ENCODE measurements at regions not wholly inside any gene's neighbourhood (a gene's known extent, or its start where the extent isn't known, plus 50 kb on each side); places are given as distances from the start of the nearest gene placed in this dataset.
"Not testable (repeated sequence)": the region's sequence is repeated elsewhere in the genome, so short reads cannot be mapped to it uniquely, and the experiment has no call there.

DNA sequence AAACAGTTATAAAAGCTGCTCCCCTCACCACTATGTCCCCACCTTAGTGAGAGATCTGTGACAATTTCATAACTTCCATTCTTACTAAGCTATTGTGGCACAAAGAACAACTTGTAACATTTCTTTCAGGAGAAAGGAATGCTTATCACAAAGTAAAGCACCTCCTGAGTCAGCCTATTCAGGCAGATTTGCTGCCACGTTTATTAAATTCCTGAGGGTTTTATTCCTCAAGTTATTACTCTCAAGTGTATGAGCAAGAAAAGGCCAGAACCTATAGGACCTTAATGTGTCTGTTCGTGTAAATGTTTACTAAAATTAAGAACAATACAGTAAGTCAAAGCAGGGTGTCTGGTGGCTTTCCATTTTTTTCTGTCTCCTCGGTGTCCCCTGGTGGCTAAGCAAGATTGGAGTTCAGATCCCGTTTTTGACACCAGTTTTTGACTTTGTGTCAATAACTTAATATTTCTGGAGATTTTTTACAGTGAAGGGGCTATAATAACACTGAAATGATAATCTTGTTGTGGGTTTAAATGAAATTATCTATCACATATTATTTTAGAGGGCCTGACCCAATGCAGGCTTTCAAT, 1539.6 kb downstream of the BRINP3 start:
- DNase-seq, result peak in 1 of 2 experiments; percentile 36

DNA sequence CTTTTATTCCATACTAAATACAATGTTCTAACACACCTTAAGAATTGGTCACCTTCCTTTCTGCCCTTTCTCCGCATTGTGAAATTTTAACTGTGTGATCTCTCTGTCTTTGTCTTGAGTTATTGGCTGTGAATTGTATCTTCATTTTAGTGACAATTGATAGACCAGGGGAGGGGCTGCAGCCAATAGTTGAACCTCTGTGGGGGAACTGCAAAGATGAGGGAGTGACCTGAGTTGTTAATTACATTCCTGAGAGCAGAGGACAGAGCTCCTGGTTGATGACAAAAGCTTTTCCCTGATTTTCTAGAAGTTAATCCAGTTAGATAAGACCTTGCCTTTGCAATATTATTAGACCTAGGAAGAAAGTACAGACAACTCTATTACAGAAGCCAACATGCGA, 1535.7 kb downstream of the BRINP3 start:
- DNase-seq, result no peak

DNA sequence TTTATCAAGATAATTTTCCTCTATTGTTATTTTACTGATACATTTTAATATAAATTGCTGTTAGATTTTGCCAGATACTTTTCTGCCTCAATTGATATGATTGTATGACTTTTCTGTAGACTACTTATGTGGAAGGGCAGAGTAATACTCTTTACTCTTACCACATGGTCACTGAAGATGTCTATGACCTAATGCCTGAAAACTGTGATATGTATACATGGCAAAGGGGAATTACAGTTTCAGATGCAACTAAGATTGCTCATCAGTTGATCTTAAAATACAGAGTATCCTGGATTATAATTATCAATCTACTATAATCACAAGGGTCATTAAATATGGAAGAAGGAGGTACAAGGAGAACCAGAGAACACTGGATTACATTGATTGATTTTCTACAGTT, 1528.0 kb downstream of the BRINP3 start:
- no peak for DNase-seq

DNA sequence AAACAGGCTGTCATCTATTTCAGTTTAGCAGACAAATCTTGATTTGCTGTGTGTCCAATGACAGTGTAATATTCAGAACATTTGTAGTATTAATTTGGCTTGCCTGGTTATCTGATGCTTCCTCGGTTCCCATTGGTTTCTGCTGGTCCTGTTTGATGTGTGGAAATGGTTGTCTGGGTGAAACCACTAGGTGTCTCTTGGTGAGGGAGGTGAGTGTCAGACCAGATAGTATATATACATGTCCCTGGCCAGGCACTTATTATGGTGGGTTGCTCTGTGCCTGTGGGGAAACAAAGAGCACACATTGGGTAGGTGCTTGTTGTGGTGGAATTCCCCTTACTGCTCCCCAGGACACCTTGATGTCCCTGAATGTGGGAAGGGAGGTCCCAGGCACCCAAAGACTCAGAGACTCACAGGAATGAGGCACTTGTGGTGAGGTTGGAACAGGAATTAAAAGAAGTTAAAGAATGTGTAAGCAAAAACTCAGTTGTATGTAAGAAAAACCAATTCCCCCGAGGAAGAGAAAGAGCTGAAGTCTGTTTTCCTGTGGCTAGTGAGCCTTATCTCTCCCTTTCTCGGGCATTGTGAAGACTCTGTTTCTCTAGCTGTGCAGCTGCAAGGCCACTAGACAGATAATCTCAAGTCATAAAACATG, 1519.1 kb downstream of the BRINP3 start:
- DNase-seq, result peak in 1 of 2 experiments; percentile 21

DNA sequence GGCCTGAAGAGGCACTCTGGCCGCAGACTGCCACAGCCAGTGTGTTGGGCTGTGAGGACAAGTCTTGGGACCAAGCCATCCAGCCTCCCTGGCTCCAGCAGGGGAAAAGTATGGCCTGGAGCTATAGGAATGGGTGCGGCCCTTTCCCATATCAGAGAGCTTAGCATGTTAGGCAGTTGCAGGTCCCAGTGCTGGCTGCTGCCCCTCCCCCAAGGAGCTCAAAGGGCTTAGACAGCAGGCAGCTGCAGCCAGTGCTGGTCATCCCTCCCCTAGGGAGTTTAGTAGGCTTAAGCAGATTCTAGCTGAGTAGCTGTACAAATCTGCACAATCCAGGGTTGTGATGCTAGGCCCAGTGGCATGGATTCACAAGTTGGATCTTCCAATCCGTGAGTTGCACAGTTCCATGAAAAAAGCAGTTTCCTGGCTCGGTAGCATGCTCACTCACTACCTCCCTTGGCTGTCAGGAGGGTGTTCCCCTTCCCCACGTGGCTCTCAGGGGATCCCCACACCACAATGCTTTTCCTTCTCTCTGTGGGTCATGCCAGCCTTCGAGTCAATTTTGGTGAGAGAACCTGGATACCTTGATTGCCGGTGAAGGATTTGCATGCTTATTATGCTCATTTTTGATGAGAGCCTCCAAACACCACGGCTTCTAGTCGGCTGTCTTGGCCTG, 1490.8 kb downstream of the BRINP3 start:
- peak in 1 of 2 experiments; percentile 53 for DNase-seq

DNA sequence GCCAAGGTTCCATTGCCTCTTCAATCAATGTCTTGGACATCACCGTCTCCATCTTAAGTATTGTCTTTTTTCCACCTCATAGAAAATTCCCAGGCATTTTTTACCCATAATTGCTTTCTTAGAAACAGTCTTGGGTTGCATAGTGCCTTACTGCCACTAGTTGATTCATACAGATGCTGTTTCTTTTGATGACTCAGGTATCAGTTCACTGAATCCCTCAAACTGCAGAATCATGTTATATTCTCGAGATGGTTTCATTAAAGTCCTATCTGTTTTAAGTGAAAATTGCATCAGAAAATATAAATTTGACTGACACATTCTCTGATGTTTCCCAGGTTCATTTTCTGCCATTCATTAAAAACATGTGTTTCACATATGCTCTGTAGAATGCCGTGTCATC, 1489.1 kb downstream of the BRINP3 start:
- DNase-seq, result no peak

DNA sequence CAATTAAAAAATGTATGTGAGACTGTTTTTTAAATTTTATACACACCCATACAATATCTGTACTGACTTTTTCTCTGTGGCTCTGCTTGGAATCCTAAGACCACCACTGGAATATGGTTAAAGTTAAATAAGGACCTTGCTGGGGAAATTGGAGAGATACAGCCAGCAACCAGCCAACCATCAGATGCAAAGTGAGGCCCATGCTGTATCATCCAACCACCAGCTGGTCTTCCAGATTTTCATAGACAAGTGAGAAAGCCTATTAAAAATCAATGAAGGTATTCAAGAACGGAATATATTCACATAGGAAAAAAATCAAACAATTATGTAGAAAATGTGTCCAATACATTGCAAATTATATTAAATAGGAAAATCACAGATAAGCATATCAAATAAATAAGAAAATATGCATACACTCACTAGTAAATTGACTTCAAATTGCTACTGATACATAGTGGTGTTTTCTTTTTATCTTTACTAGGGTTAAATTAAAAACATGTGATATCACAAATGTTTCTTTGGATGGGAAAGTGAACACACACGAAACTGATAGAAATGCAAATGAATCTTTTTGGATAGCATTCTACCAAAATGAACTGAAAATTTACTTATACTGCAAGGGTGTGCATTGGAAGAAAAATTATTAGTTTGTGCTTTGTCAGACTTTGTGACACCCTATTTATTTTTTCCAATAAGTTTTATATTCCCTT, 1486.3 kb downstream of the BRINP3 start:
- DNase-seq, result no peak

DNA sequence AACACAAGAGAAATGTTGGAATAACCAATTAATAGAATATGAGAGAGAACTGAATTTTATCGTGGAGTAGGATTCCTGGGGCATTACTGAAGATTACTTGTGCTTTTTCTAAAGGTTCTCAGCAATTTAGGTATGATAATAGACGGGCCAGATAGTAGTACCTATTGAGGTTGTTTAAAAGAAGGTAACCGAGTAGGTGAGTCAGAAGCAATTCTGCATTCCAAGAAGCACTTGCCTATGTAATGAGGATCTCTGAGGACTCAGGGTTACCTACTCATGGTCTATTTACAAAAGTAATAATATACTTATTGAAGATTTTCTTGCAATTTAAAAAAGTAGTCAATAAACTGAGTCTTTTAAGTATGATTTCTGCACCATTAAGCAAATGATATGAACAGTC, 1469.8 kb downstream of the BRINP3 start:
- DNase-seq, result no peak

DNA sequence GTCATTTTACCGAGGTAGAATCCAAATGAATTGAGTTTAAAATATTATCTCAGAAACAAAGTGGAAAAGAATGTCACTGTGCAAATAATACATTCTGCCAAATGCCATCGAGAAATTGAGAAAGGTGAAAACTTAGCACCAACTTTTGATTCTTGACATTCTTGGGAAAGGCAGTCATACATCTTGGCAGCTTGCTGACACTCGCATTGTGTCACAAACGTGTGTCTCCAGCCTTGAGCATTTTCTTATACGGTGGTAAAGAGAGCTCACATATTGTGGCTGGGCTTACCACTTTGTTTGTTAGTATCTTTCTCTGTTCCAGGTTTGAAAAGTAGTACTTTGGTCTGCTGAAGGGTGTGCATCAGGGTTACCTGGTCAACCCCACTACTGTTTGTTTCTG, 1456.1 kb downstream of the BRINP3 start:
- no peak for DNase-seq

DNA sequence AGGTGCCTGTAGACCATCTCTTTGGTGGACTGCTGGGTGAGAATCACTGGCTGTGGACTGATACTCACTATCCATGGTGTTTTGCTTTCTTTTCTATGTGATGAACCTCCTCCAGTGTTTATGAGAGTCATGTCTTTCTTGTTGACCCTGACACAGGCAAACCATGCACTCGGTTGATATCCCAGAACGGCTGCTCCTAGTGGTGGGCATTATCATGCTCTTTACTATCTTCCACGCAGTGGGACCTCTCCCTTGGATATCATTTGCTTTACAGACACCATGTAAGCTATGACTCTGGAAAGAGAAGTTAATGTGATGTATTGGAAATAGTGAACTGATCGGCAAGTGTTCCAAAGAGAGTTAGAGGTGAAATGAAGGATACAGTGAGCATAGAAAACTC, 1455.6 kb downstream of the BRINP3 start:
- DNase-seq, result no peak

DNA sequence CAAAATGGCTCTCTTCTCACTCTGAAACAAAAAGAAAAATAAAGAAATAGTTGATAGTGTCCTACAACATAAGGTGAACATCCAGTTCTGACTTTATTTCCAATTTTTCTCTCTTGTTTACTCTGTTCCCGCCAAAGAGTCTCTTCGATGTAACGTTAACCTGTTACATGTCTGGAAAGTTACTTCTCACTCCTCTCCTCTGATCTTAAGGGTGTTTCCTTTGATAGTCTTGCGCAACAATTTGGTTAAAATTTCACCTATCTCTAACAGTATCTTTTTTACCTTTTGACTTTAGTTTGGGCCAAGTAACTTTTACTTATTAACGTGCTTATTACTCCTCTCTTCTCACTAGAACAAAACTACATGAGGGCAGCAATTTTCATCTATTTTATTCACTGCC, 1450.2 kb downstream of the BRINP3 start:
- DNase-seq, result no peak

DNA sequence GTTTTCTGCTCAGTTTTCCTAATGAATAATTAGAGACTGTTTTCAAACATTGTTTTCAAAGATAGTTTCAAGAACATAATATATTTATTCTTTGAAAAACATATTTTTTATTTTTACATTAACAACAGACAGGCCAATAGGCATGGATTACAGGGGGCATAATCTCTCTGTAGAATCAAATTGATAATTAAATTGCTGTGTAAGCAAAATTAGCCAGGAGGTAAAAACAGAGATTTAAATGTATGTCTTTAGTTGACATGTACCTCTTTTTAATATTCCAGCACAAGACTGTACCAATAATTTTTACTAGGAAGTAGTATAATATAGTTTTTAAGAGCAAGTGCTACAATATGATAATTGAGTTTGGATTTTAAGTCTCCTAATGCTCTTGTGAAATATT, 1444.5 kb downstream of the BRINP3 start:
- no peak for DNase-seq

DNA sequence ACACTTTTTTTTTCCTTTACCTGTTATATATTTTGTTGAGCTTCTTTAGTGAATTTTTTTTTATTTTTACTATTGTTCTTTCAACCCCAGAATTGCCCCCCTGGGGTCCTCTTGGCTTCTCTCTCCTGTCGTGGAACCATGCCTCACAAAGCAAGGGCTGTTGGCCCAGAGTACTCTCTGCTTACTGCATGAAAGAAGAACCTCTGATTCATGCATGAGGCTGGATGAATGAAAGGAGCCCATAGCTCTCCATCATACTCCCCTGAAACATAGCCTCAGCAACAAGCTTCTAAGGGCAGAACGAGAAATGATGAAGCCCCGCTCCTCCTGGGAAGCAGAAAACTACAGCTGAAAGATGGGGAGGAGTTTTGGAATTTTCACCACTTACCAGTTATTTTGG, 1441.0 kb downstream of the BRINP3 start:
- no peak for DNase-seq

DNA sequence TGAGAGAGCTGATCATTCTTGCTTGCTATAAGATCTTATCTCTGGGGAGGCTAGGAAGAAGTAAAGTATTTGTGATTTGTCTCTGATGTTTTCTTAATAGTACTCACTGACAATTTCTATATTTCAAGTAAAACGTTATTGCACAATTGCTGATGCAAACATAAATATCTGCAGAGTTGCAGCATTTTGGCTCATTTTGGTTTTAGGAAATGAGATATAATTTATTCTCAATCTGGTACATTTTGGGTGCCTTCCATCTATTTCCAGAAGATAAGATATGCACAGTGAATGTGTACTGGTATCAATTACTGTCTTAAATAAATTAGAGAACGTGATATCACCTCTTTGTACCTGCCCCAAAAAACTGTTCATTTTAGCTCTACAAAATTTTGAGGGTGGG, 1431.5 kb downstream of the BRINP3 start:
- DNase-seq, result no peak

DNA sequence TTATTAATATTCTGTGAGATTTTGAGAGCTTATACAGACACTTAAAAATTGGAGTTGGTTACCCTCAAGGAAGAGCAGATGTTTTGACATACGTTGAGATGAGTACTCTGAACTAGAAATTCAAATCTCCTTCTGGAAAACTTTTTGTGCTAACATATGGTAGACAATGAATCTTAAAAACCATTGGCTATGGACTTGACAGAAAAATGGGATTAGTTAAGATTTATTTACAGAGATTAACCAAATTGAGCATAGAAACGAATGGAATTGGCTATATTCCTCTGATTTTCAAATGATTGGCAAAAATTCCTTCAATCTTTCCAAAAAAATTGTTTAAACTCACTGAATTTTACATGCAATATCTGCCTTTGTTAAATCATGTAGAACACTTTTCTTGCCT, 1392.9 kb downstream of the BRINP3 start:
- no peak for DNase-seq

DNA sequence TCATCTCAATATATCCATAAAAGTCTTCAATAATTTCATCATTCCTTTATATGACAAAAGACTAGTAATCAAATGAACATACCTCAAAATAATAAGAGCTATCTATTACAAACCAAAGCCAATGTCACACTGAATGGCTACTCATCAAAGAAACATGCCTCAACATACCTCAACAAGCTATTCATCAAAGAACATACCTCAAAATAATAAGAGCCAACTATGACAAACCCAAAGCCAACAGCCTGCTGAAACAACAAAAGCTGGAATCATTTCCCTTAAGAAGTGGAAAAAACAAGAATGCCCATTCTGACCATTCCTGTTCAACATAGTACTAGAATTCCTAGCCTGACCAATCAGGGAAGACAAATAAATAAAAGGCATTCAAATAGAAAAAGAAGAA, 1373.7 kb downstream of the BRINP3 start:
- DNase-seq, result peak in 1 of 2 experiments; percentile 27

DNA sequence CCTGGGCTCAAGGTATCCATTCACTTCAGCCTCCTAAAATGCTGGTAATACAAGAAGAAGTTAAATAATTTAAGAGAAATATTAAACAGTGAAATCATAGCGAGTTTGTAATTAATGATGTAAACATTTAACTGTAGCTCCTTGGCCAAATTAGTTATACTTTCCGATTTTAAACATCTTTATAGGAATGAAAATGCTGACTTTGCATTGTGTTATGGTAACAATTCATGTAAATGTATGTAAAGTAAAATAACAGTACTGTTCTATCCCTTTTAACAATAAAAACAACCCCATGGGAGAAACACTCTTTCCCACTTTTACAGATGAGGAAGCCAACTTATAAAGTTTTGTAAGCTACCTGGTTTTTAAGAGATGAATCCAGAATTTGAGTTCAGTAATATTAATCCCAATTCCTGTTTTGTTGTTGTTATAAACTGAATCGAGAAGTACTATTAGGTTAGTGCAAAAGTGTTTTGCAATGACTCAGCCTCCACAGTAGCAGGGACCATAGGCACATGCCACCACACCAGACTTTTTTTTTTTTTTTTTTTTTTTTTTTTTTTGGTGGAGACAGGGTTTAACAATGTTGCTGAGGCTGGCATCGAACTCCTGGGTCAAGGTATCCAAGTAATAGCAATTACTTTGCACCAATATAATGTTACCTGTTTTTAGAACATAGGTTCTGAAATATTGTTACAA, 1360.4 kb downstream of the BRINP3 start:
- DNase-seq, result no peak

DNA sequence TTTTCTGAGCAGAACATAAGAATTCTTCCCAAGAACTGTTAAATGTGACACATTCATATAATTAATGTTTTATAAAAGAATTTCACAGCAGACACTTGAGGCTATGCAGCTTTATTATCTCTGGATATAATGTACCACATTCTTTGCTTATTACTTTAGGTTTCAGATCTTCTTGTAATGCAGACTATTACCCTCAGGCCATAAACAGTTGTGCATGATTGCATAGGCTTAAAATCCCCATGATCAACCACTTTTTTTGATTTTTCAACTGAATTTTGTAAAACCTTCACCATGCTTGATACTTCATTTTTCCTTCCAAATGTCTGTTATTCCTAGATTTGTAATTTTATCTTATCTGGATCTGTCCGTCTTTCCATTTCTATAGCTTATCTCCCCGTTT, 1355.7 kb downstream of the BRINP3 start:
- DNase-seq, result no peak

DNA sequence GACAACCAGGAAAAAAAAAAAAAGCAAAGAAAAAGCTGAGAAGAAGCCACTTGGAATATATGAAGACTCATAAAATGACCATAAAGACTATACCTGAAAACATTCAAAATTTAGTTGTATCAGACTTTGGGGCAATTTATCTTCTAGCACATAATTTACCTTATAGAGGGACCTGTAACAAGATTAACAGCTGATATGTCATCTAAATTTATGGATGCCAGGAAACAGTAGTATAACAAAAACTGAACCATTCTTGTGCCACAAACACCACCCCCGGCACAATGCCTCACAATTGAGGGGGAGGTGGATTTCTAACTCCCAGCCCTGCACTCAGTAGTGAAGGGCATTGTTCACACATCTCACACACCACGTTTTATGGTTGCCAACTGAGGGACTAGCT, 1352.0 kb downstream of the BRINP3 start:
- no peak for DNase-seq

DNA sequence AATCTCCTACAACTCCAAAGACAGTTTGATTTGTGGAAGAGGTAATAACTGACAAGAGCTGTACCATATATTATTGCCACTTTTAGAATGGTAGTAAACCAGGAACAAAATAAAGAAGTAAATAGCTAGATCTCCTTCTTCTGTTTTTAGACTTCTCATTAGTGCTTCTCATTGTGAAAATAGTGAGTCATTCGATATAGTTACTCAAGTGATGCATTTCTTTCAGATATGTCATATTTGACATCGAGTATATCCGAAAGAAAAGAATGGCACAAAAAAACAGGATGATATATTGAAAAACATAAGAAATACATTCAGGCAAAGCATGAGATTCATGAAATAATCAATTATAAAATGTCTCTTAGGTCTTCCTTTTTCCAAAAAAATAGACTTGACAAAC, 1346.1 kb downstream of the BRINP3 start:
- no peak for DNase-seq

DNA sequence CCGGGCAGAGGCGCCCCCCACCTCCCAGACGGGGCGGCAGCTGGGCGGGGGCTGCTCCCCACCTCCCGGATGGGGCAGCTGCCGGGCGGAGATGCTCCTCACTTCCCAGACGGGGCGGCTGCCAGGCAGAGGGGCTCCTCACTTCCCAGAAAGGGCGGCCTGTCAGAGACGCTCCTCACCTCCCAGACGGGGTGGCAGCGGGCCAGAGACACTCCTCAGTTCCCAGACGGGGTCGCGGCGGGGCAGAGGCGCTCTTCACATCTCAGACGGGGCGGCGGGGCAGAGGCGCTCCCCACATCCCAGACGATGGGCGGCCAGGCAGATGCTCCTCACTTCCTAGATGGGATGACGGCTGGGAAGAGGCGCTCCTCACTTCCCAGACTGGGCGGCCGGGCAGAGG, 1337.9 kb downstream of the BRINP3 start:
- DNase-seq, result not testable (repeated sequence)

DNA sequence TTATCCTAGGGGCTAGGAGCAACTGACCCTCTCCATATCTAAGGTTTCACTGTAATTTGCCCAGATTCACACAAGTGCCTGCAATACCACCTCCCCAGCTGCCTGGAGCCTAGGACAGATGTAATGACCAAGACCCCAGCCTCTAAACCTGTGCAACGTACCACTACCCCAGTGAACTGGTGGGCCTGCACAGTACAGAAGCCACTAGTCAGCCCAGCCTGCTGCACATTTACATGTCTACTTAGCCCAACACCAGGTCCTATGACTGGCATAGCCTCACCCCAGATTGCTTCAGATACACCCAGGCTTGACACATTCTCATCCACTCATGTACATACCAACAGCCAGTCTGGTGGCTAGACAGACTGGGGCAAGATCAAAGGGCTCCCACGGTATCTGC, 1336.6 kb downstream of the BRINP3 start:
- DNase-seq, result no peak
